C4-2B (cell line): ENCODE measurements at regions not wholly inside any gene's neighbourhood (a gene's known extent, or its start where the extent isn't known, plus 50 kb on each side); places are given as distances from the start of the nearest gene placed in this dataset.

Source experiments
- CTCF ChIP-seq: fragments of 450-650 bp; conservative IDR thresholded peaks from 2 replicates; pipeline ENCODE4 v1.5.1; 2017; ENCODE audit warnings: mild to moderate bottlenecking
- ZFX ChIP-seq: fragments of 450-650 bp; IDR thresholded peaks from 2 replicates; pipeline ENCODE4 v1.6.1; 2017

GRCh38 chr21:24894324-24894723, 713.0 kb downstream of the MRPL39 start:
- TF ChIP-seq CTCF, result no peak
- TF ChIP-seq ZFX, result no peak
